CD8-positive, alpha-beta memory T cell (primary cell): ENCODE measurements at regions not wholly inside any gene's neighbourhood (a gene's known extent, or its start where the extent isn't known, plus 50 kb on each side); places are given as distances from the start of the nearest gene placed in this dataset.
A peak's percentile ranks its signal among the peaks of the same experiment; 100 is the strongest.

Experiments
- CTCF ChIA-PET: fragments of 350-600 bp; sonication (Branson Sonifier 250); formaldehyde crosslinking; loops from one replicate; lab custom pipeline; 2021; ENCODE audit warnings: antibody characterized with exemption; lab: Charles Lee
- POLR2A ChIA-PET: fragments of 350-600 bp; sonication (Branson Sonifier 250); formaldehyde crosslinking; loops from one replicate; lab custom pipeline; 2021; ENCODE audit warnings: antibody characterized with exemption; lab: Charles Lee
- DNase-seq, 5 donors: peaks; one replicate each; pipeline versions ENCODE4 v3.0.0 to v3.0.0-alpha.2; 2020 to 2022; ENCODE audit warnings: mixed read lengths in 1 of 5
- H3K27ac ChIP-seq: one replicate; pipeline ENCODE4 v1.7.0; 2013; ENCODE audit warnings: low read depth, mild to moderate bottlenecking, low read length, moderate library complexity
- H3K27me3 ChIP-seq: 2 replicates; pipeline ENCODE4 v1.7.0; 2013; ENCODE audit warnings: low read length, mild to moderate bottlenecking; ENCODE audit not compliant: insufficient read depth, poor library complexity, severe bottlenecking
- H3K36me3 ChIP-seq: 2 replicates; pipeline ENCODE4 v1.7.0; 2013; ENCODE audit warnings: mild to moderate bottlenecking, low read length, moderate library complexity; ENCODE audit not compliant: insufficient read depth
- H3K4me1 ChIP-seq: 2 replicates; pipeline ENCODE4 v1.7.0; 2013; ENCODE audit warnings: mild to moderate bottlenecking, low read length, moderate library complexity; ENCODE audit not compliant: insufficient read depth
- H3K4me3 ChIP-seq: 2 replicates; pipeline ENCODE4 v1.7.0; 2013; ENCODE audit warnings: mild to moderate bottlenecking, low read length
- H3K9me3 ChIP-seq: 2 replicates; pipeline ENCODE4 v1.7.0; 2013; ENCODE audit warnings: mild to moderate bottlenecking, low read length
- H3K27ac Mint-ChIP-seq, 8 donors: one replicate each; pipeline ENCODE4 v1.8.0; 2020 to 2021; ENCODE audit warnings: mixed read lengths in 8 of 8, mild to moderate bottlenecking in 6 of 8, inconsistent platforms in 3 of 8, moderate library complexity in 3 of 8
- H3K27me3 Mint-ChIP-seq, 2 donors: one replicate each; pipeline ENCODE4 v1.8.0; 2020 to 2021; ENCODE audit warnings: mixed read lengths in 2 of 2, mild to moderate bottlenecking in 1 of 2, moderate library complexity in 1 of 2
- H3K36me3 Mint-ChIP-seq, 3 donors: one replicate each; pipeline ENCODE4 v1.8.0; 2020 to 2021; ENCODE audit warnings: mixed read lengths in 3 of 3, inconsistent platforms in 1 of 3, mild to moderate bottlenecking in 1 of 3
- H3K4me1 Mint-ChIP-seq, 3 donors: one replicate each; pipeline ENCODE4 v1.8.0; 2020 to 2021; ENCODE audit warnings: mixed read lengths in 3 of 3, inconsistent platforms in 1 of 3, mild to moderate bottlenecking in 1 of 3
- H3K4me3 Mint-ChIP-seq, 7 donors: one replicate each; pipeline ENCODE4 v1.8.0; 2020 to 2021; ENCODE audit warnings: mixed read lengths in 7 of 7, mild to moderate bottlenecking in 6 of 7, moderate library complexity in 4 of 7, inconsistent platforms in 2 of 7
- H3K9me3 Mint-ChIP-seq, 5 donors: one replicate each; pipeline ENCODE4 v1.8.0; 2020 to 2022; ENCODE audit warnings: mixed read lengths in 5 of 5, mild to moderate bottlenecking in 3 of 5, moderate library complexity in 2 of 5, inconsistent platforms in 1 of 5

GRCh38 chr1:36643371-36644270 is 160.9 kb upstream of the CSF3R start:
- Mint-ChIP-seq H3K9me3 (no peaks in the 10 kb centered on the region), H3K4me3 (no peak overlapping the region)

GRCh38 chr1:36642802-36643201 is 160.1 kb upstream of the CSF3R start:
- Mint-ChIP-seq H3K4me1 (no peaks in the 10 kb centered on the region), H3K9me3 (no peaks in the 10 kb centered on the region), H3K27ac (no peak overlapping the region), H3K4me3 (no peak overlapping the region), H3K27me3 (peaks cover 3 to 44% of the 10 kb centered on the region in 2 donors), H3K36me3 (no peaks in the 10 kb centered on the region)
- CTCF ChIA-PET, result no interaction called here
- POLR2A ChIA-PET, result interaction anchor here (0.6 kb wide), 1 partner anchor 32 kb away, joined by 11 read pairs; no protein-coding TSS in a partner anchor
- Histone ChIP-seq H3K4me3 (no peak overlapping the region), H3K9me3 (no peaks in the 10 kb centered on the region), H3K36me3 (no peaks in the 10 kb centered on the region), H3K27ac (no peak overlapping the region), H3K27me3 (no peaks in the 10 kb centered on the region), H3K4me1 (no peaks in the 10 kb centered on the region)
- DNase-seq, result no peak

More at GRCh38 chr1:36643371-36644270, 160.9 kb upstream of the CSF3R start:
- Histone ChIP-seq H3K36me3 (no peaks in the 10 kb centered on the region), H3K4me3 (no peak overlapping the region), H3K4me1 (no peaks in the 10 kb centered on the region), H3K9me3 (no peaks in the 10 kb centered on the region), H3K27ac (no peak overlapping the region), H3K27me3 (no peaks in the 10 kb centered on the region)
- H3K27me3 Mint-ChIP-seq, result peaks cover 3 to 48% of the 10 kb centered on the region in 2 donors
- ChIA-PET POLR2A (interaction anchor here (0.6 kb wide), 1 partner anchor 31 kb away, joined by 11 read pairs; no protein-coding TSS in a partner anchor), CTCF (no interaction called here)
- no peak overlapping the region for H3K27ac Mint-ChIP-seq
- no peak for DNase-seq
- H3K36me3 Mint-ChIP-seq, result no peaks in the 10 kb centered on the region
- H3K4me1 Mint-ChIP-seq, result no peaks in the 10 kb centered on the region

GRCh38 chr1:36641776-36642175 is 159.1 kb upstream of the CSF3R start:
- Mint-ChIP-seq H3K9me3 (no peaks in the 10 kb centered on the region), H3K36me3 (no peaks in the 10 kb centered on the region), H3K4me3 (no peak overlapping the region), H3K27me3 (peaks cover 3 to 38% of the 10 kb centered on the region in 2 donors), H3K4me1 (no peaks in the 10 kb centered on the region), H3K27ac (no peak overlapping the region)
- ChIA-PET POLR2A (no interaction called here), CTCF (no interaction called here)
- H3K27ac ChIP-seq, result no peak overlapping the region
- H3K4me1 ChIP-seq, result no peaks in the 10 kb centered on the region
- no peak for DNase-seq
- H3K36me3 ChIP-seq, result no peaks in the 10 kb centered on the region
- H3K4me3 ChIP-seq, result no peak overlapping the region
- no peaks in the 10 kb centered on the region for H3K9me3 ChIP-seq
- no peaks in the 10 kb centered on the region for H3K27me3 ChIP-seq

- ChIA-PET POLR2A (no interaction called here), CTCF (interaction anchor here (1.4 kb wide), 1 partner anchor 9 kb away, joined by 3 read pairs; no protein-coding TSS in a partner anchor)
- H3K36me3 Mint-ChIP-seq, result no peaks in the 10 kb centered on the region
- Histone ChIP-seq H3K27me3 (peaks cover 3% of the 10 kb centered on the region), H3K9me3 (no peaks in the 10 kb centered on the region), H3K4me1 (no peaks in the 10 kb centered on the region), H3K27ac (no peak overlapping the region), H3K4me3 (no peak overlapping the region), H3K36me3 (no peaks in the 10 kb centered on the region)
- H3K9me3 Mint-ChIP-seq, result no peaks in the 10 kb centered on the region
- H3K4me3 Mint-ChIP-seq, result no peak overlapping the region
- H3K27me3 Mint-ChIP-seq, result peaks cover 4 to 24% of the 10 kb centered on the region in 2 donors
- no peak for DNase-seq
- no peak overlapping the region for H3K27ac Mint-ChIP-seq
- H3K4me1 Mint-ChIP-seq, result no peaks in the 10 kb centered on the region
Observed at GRCh38 chr1:36639461-36639860, 156.7 kb upstream of the CSF3R start.

GRCh38 chr1:36638268-36638667 is 155.6 kb upstream of the CSF3R start:
- Histone ChIP-seq H3K4me3 (no peak overlapping the region), H3K27me3 (peaks cover 3% of the 10 kb centered on the region), H3K27ac (no peak overlapping the region), H3K9me3 (no peaks in the 10 kb centered on the region), H3K4me1 (no peaks in the 10 kb centered on the region), H3K36me3 (no peaks in the 10 kb centered on the region)
- H3K9me3 Mint-ChIP-seq, result no peaks in the 10 kb centered on the region
- H3K27ac Mint-ChIP-seq, result no peak overlapping the region
- no peak for DNase-seq
- CTCF ChIA-PET, result no interaction called here
- POLR2A ChIA-PET, result no interaction called here
- no peak overlapping the region for H3K4me3 Mint-ChIP-seq
- H3K27me3 Mint-ChIP-seq, result peaks cover 2 to 21% of the 10 kb centered on the region in 2 donors
- H3K36me3 Mint-ChIP-seq, result no peaks in the 10 kb centered on the region
- H3K4me1 Mint-ChIP-seq, result no peaks in the 10 kb centered on the region

GRCh38 chr1:36636206-36636605 is 153.5 kb upstream of the CSF3R start:
- ChIA-PET CTCF (no interaction called here), POLR2A (no interaction called here)
- no peaks in the 10 kb centered on the region for H3K9me3 ChIP-seq
- H3K9me3 Mint-ChIP-seq, result no peaks in the 10 kb centered on the region
- H3K27ac ChIP-seq, result no peak overlapping the region
- no peaks in the 10 kb centered on the region for H3K36me3 ChIP-seq
- no peak for DNase-seq
- H3K4me3 ChIP-seq, result no peak overlapping the region
- H3K36me3 Mint-ChIP-seq, result no peaks in the 10 kb centered on the region
- H3K4me1 ChIP-seq, result no peaks in the 10 kb centered on the region
- H3K27ac Mint-ChIP-seq, result no peak overlapping the region
- H3K4me3 Mint-ChIP-seq, result no peak overlapping the region
- peaks cover 2 to 18% of the 10 kb centered on the region in 2 donors for H3K27me3 Mint-ChIP-seq
- peaks cover 3% of the 10 kb centered on the region for H3K27me3 ChIP-seq
- H3K4me1 Mint-ChIP-seq, result no peaks in the 10 kb centered on the region

- no peaks in the 10 kb centered on the region for H3K9me3 ChIP-seq
- peak overlapping the region in 1 of 8 donors; percentile 42 for H3K27ac Mint-ChIP-seq
- no peaks in the 10 kb centered on the region for H3K4me1 ChIP-seq
- H3K4me1 Mint-ChIP-seq, result no peaks in the 10 kb centered on the region
- no peaks in the 10 kb centered on the region for H3K36me3 ChIP-seq
- no peak overlapping the region for H3K27ac ChIP-seq
- ChIA-PET POLR2A (no interaction called here), CTCF (no interaction called here)
- no peak overlapping the region for H3K4me3 ChIP-seq
- peaks cover 2 to 18% of the 10 kb centered on the region in 2 donors for H3K27me3 Mint-ChIP-seq
- no peaks in the 10 kb centered on the region for H3K36me3 Mint-ChIP-seq
- no peak for DNase-seq
- no peaks in the 10 kb centered on the region for H3K9me3 Mint-ChIP-seq
- H3K27me3 ChIP-seq, result peaks cover 3% of the 10 kb centered on the region
- no peak overlapping the region for H3K4me3 Mint-ChIP-seq
Observed at GRCh38 chr1:36635284-36635683, 152.6 kb upstream of the CSF3R start.

GRCh38 chr1:36628804-36629203 is 146.1 kb upstream of the CSF3R start:
- no peaks in the 10 kb centered on the region for H3K36me3 Mint-ChIP-seq
- POLR2A ChIA-PET, result no interaction called here
- no peak overlapping the region for H3K27ac ChIP-seq
- H3K9me3 ChIP-seq, result no peaks in the 10 kb centered on the region
- no peaks in the 10 kb centered on the region for H3K36me3 ChIP-seq
- no peak for DNase-seq
- CTCF ChIA-PET, result no interaction called here
- H3K27ac Mint-ChIP-seq, result no peak overlapping the region
- no peaks in the 10 kb centered on the region for H3K27me3 ChIP-seq
- no peaks in the 10 kb centered on the region for H3K4me1 Mint-ChIP-seq
- H3K4me3 ChIP-seq, result no peak overlapping the region
- peaks cover 11 to 36% of the 10 kb centered on the region in 2 donors for H3K27me3 Mint-ChIP-seq
- H3K9me3 Mint-ChIP-seq, result no peaks in the 10 kb centered on the region
- H3K4me1 ChIP-seq, result no peaks in the 10 kb centered on the region
- no peak overlapping the region for H3K4me3 Mint-ChIP-seq
